ENCODE measurements at regions not wholly inside any gene's neighbourhood (a gene's known extent, or its start where the extent isn't known, plus 50 kb on each side); places are given as distances from the start of the nearest gene placed in this dataset.

- H3K27ac ChIP-seq = no peak overlapping the region
- H3K4me3 ChIP-seq = no peak overlapping the region
- DNase-seq (ENCODE audit: low spot score) = no peak
These were observed 291.9 kb downstream of the FAM47A start for GRCh38 chrX:33840176-33840575.

GRCh38 chrX:33831211-33831610, 300.9 kb downstream of the FAM47A start:
- Histone ChIP-seq H3K4me3 (no peak overlapping the region), H3K27ac (no peak overlapping the region)
- TF ChIP-seq, protein P1, sequence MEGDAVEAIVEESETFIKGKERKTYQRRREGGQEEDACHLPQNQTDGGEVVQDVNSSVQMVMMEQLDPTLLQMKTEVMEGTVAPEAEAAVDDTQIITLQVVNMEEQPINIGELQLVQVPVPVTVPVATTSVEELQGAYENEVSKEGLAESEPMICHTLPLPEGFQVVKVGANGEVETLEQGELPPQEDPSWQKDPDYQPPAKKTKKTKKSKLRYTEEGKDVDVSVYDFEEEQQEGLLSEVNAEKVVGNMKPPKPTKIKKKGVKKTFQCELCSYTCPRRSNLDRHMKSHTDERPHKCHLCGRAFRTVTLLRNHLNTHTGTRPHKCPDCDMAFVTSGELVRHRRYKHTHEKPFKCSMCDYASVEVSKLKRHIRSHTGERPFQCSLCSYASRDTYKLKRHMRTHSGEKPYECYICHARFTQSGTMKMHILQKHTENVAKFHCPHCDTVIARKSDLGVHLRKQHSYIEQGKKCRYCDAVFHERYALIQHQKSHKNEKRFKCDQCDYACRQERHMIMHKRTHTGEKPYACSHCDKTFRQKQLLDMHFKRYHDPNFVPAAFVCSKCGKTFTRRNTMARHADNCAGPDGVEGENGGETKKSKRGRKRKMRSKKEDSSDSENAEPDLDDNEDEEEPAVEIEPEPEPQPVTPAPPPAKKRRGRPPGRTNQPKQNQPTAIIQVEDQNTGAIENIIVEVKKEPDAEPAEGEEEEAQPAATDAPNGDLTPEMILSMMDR (IDR thresholded peaks at IDR 0.05) = no peak
- DNase-seq (ENCODE audit: low spot score) = no peak

More at GRCh38 chrX:33840176-33840575, 291.9 kb downstream of the FAM47A start:
- TF ChIP-seq, protein P1 (IDR thresholded peaks at IDR 0.05) = no peak

DNA sequence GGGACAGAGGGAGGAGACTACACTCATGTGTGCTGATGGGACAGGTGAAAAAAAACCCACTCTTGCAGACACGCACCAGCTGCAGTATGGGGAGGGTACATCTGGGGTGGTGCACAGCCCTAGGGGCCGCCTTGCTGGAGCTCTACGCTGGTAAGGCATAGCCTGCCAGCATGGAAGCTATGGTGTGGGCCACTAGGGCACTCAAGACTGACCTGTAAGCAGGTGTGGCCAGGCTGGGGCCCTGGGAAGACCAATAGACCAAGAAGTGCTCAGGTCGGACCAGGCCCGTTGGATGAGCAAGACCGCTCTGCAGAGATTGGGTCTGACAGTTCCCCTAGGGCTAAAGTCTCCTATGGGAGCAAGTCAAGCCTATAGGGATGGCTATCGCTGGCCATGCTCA, 314.8 kb downstream of the FAM47A start:
- Histone ChIP-seq H3K27ac (no peak overlapping the region), H3K4me3 (no peak overlapping the region)
- TF ChIP-seq, protein P1 (IDR thresholded peaks at IDR 0.05) = no peak
- DNase-seq (ENCODE audit: low spot score) = no peak

GRCh38 chrX:33808636-33809035, 323.5 kb downstream of the FAM47A start:
- Histone ChIP-seq H3K4me3 (no peak overlapping the region), H3K27ac (no peak overlapping the region)
- TF ChIP-seq, protein P1 (IDR thresholded peaks at IDR 0.05) = no peak
- DNase-seq (ENCODE audit: low spot score) = no peak

GRCh38 chrX:33784548-33784947, 347.6 kb downstream of the FAM47A start:
- H3K27ac ChIP-seq = no peak overlapping the region
- TF ChIP-seq, protein P1 (IDR thresholded peaks at IDR 0.05) = no peak
- no peak for DNase-seq (ENCODE audit: low spot score)
- no peak overlapping the region for H3K4me3 ChIP-seq

DNA sequence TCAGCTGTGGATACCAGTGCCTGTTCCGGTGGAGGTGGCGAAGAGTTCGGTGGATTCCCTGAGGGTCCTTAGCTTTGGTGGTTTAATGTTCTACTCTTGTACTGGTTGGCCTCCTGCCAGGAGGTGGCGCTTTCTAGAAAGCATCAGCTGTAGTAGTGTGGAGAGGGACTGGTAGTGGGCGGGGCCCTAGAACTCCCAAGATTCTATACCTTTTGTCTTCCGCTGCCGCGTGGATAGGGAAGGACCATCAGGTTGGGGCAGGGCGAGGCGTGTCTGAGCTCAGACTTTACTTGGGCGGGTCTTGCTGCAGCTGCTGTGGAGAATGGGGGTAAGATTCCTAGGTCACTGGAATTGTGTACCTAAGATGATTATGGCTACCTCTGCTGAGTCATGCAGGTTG, 390.3 kb downstream of the FAM47A start:
- TF ChIP-seq, protein P1 (IDR thresholded peaks at IDR 0.05) = no peak
- H3K4me3 ChIP-seq = no peak overlapping the region
- no peak for DNase-seq (ENCODE audit: low spot score)
- H3K27ac ChIP-seq = no peak overlapping the region

DNA sequence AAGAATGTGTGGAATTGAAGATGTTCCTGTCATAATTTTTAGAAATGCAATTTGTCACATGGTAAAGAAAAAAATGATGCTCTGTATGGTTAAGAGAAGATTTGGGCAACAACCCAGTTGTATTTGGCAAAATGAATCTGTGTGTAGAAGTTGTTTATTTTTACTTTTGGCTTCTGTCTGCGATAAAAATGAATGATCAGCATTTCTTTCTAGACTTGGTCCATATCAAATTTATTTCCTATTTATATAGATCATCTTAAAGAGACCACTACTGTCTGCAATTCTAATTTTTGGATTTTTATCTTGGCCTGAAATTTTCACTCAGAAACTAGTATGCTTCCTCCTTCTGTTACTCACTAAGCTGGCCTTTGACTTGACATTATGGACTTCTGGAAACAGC, 396.9 kb downstream of the FAM47A start:
- no peak overlapping the region for H3K4me3 ChIP-seq
- TF ChIP-seq, protein P1 (IDR thresholded peaks at IDR 0.05) = no peak
- no peak for DNase-seq (ENCODE audit: low spot score)
- H3K27ac ChIP-seq = no peak overlapping the region

Measured in coronary artery (tissue), 2 donors.